ENCODE measurements at regions not wholly inside any gene's neighbourhood (a gene's known extent, or its start where the extent isn't known, plus 50 kb on each side); places are given as distances from the start of the nearest gene placed in this dataset.

DNA sequence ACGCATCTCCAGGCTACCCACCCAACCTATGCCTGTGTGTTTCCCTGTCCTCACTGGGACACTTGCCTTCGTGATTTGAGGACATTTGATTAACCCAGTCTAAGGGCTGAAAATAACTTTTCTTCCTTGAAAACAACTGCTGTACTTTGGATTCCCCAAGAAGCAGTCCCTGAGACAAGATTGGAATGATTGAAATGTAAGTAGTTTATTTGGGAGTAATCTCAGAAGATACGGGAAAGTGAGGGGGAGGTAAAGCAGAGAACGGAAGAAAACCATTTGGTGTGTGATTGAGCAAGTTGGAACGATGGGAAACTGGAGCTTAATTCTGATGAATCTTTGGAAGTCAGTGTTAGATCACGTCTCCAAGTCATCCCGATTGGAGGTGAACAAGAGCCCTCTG is 143.8 kb upstream of the LMCD1 start:
- DNase-seq (ENCODE audit: low read depth) = no peak

- no peak for DNase-seq (ENCODE audit: low read depth)
These were observed 142.5 kb upstream of the LMCD1 start for GRCh38 chr3:8359133-8359532.

- DNase-seq (ENCODE audit: low read depth) = no peak
These were observed 138.4 kb upstream of the LMCD1 start for GRCh38 chr3:8363200-8363599.

GRCh38 chr3:8365541-8365940 is 136.1 kb upstream of the LMCD1 start:
- no peak for DNase-seq (ENCODE audit: low read depth)

DNA sequence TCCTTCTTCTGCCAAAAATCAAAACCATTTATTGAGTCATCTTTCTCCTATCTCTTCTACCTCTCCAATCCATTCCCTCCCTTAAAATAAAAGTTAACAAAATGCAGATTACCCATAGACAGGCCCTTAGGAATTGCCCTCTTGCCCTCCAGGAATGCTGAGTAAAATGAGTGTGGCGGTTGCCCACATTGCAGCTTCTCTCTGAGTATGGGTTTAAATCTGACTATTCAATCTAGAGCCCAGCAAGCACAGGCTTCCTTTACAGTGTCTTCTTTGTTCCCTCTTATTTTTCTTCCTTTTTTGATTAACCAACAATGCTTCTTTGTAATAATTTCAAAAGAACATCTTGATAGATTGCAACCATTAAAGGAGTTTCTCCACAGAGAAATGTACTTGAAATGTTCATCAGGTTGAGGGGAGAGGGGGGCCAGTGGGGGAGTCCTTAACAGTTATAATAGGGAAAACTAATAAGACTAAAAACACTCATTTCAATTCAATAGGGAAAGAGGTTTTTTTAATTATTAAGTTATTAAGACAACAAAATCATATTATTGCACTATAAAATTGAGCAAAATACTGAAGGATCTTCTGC is 135.3 kb upstream of the LMCD1 start:
- no peak for DNase-seq (ENCODE audit: low read depth)

GRCh38 chr3:8368598-8368997 is 133.0 kb upstream of the LMCD1 start:
- DNase-seq (ENCODE audit: low read depth) = no peak

DNA sequence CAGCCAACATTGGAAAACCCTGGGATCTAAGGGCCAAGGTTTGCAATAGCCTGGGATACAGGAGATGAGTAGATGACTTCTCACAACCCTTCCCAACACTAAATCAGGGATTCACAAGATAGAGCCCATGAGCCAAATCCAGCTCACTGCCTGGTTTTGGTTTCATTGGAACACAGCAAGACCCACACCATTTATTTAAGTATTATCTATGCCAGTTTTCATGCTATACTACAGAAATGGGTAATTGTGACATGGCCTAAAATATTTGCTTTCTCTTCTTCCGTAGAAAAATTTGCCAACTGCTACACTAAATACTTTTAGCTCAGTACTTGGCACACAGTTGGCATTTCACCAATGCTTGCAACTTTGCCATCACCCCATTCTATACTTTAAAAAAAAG is 132.0 kb upstream of the LMCD1 start:
- no peak for DNase-seq (ENCODE audit: low read depth)

GRCh38 chr3:8371085-8371551 is 130.5 kb upstream of the LMCD1 start:
- no peak for DNase-seq (ENCODE audit: low read depth)

GRCh38 chr3:8371960-8372463 is 129.6 kb upstream of the LMCD1 start:
- no peak for DNase-seq (ENCODE audit: low read depth)

DNA sequence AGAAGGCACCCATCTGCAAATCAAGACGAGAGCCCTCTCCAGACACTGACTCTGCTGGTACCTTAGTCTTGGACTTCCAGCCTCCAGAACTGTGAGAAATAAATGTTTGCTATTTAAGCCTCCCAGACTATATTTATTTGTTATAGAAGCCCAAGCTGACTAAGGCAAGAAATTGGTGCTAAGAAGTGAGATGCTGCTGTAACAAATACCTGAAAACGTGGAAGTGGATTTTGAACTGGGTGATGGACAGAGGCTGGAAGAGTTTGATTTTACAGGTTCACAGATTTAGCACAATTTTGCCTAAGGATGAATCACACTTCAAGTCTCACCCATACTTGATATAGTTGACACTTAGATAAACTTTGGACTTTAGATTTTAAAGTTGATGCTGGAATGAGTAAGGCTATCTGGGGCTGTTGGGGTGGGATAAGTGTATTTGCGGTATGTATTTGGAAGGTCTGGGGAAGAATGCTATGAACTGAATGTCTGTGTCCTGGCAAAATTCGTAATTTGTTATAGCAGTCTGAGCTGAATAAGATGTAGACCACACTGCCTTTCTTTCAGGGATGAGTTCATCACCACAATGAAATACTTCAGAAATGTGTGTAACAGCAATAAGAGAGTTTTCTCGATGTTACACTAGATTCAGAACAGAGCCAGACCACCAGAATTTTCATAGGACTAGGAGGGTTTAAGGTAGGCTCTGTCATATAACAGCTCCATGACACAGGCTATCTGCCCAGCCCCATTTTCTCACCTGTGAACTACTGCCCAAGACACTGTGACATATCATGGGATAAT is 120.5 kb upstream of the LMCD1 start:
- DNase-seq (ENCODE audit: low read depth) = no peak

DNA sequence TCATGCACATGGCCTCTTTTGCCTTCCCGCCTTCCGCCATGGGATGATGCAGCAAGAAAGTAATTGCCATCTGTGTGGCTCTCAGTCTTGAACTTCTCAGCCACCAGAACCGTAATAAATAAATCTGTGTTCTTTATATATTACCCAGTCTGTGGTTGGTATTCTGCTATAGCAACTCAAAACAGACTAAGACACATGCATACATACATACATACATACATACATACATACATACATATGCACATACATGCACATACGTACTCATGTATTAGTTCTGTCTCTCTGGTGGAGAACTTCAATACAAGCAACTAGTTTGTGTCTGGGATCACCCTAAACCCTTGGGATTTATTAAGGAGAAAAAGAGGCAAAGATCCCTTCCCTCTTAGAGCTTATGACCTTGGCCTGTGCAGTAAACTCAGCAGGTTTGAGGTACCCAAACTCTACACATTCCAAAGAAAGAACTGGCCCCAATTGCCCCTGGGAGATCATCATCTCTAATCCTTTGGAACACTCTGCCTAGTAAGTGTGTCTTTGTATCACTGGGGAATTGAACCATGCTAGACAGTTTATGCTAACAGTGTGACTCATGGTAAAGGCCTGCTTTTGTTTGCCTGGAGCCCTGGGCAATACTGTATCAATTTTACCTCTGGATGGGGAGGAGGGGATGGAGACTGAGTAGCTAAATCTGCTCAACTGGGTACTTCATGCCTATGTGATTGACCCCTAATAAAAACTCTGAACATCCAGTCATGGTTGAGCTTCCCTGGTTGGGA is 115.6 kb upstream of the LMCD1 start:
- no peak for DNase-seq (ENCODE audit: low read depth)

- DNase-seq (ENCODE audit: low read depth) = no peak
These were observed 114.1 kb upstream of the LMCD1 start for GRCh38 chr3:8387571-8387970.

DNA sequence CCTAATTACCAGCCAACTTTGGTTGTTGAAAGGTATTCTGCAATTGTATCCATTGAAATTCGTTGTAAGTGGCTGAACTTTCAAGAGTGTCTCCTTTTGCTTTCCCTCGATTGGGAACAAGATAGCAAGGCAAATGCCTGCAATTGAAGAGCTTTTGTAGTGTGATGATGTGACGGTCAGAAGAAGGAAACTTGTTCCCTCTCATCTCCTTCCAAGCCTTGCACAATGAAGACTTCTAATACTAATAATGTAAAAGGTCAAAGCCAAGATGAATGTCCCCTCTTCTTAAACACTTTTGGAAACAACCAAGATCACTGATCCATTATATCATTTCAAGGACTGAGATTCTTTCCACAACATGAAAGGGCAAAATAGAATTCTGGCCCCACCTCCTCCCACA is 101.9 kb upstream of the LMCD1 start:
- no peak for DNase-seq (ENCODE audit: low read depth)

GRCh38 chr3:8400911-8401310 is 100.7 kb upstream of the LMCD1 start:
- no peak for DNase-seq (ENCODE audit: low read depth)

DNA sequence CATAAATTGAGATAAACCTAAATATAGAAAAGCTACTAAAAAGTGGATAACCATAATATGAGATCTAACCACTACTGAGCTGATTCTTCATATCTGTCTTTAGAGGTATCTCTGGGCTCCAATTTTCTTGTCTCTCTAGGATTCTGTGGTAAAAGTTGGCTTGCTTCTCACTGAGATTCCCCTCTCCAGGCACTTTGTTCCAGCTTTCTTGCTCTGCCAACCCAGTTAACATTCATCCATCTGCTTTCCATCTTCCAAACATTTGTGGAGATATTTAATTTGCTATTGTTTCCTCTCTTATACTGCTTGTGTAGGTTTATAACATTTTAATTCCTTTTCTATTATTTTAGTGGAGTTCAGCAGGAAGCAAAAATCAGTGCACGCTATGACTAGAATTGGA is 97.6 kb upstream of the LMCD1 start:
- no peak for DNase-seq (ENCODE audit: low read depth)

DNA sequence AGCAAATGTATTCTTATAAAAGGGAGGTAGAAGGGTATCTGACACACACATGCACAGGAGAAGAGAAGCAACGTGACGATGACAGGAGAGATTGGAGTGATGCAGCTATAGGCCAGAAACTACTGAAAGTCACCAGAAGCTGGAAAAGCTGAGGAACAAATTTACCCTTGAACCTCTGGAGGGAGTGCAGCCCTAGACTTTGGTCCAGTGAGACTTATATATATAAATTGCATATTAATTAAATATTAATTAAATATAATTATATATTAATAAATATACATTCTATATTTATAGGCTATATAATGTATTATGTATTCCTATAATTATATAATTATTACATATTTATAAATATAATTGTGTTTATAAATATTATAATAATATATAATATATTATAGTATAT is 96.5 kb upstream of the LMCD1 start:
- DNase-seq (ENCODE audit: low read depth) = no peak

DNA sequence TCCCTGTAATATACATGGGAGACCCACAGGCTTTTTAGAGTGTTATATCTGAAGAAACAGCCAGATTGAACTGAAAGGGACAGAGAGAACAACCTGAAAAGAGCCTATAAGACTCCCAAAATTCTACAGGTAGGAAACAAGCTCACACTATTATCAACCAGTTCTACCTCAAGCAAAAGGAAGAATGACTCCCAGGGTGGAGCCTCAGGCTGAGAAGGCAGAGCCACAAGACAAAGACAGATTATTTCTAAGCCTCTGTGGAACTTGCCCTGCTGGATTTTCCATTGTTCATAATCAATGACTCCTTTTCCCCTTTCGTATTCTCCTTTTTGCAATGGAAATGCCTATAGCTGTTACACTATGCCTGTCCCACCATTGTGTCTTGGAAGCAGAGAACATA is 95.1 kb upstream of the LMCD1 start:
- DNase-seq (ENCODE audit: low read depth) = no peak

DNA sequence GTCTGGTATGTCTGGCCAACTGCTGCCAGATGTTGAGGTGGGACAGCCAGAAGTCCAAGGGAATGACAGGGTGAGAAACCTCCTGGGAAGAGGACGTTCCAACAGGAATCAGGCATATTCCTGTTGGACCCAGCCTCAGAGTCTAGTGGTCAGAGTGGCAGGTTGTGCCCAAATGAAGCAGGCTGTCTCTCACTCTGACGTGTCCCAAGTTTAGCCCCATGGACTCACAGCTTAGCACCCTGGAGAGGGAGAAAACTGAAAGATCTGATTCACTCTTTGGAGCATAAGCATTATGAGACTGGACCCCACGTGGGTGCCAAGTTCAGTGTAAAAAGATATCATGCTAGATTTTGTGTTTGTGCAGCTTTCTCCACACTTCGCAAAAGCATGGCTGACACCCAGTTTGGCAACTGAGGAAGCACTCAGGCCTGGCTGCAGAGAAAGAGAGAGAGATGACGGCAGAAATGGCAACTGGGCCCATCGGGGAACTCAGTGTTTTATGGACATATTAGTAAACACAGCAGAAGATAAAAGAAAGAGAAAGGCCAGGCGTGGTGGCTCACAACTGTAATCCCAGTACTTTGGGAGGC is 88.2 kb upstream of the LMCD1 start:
- no peak for DNase-seq (ENCODE audit: low read depth)

DNA sequence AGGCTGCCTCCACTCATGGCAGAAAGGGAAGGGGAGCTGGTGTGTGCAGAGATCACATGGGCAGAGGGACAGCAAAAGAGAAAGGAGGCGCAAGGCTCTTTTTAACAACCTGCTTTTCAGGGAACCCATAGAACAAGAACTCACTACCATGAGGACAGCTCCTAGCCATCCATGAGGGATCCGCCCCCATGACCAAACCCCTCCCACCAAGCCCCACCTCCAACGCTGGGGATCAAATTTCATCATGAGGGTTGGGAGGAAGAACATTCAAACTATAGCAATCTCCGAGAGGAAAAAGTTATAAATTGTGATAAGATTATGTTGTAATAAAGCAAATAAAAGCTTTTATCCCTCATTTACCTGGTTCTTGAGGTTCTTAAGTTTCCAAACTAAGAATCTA is 84.7 kb upstream of the LMCD1 start:
- no peak for DNase-seq (ENCODE audit: low read depth)

DNA sequence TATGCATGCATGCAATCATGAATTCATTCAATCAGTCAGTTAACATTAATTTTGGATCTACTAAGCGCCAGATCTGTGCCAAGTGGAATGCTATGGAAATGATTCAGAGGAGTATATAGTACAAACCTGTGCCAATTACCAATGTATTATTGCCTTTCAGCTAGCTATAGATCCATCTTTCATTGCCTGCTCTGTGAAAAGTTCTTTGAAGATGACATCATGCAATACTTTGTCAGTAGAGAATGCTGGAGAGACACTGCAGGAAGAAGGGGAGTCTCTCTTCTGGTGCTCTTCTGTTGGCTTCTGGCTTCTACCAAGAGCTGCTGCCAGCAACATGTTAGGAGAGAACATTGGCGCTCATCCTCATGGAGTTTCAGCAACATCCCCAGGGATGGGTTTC is 81.0 kb upstream of the LMCD1 start:
- DNase-seq (ENCODE audit: low read depth) = no peak

DNA sequence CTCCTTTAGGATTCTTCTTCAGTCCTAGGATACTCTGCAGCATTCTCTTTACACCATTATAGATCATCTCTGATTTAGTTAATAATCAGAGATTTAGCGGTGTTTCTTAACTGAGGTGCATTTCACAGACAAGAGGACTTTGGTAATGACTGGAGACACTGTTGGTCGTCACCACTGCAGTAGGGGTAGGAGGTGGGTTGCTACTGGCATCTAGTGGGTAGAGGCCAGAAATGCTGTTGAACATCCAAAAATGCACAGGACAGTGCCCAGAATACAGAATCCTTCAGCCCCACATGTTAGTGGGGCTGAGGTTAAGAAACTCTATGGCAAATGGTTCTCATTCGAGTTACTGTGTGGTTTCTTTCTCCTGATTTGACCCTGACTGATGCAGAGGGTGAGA is 80.4 kb upstream of the LMCD1 start:
- no peak for DNase-seq (ENCODE audit: low read depth)

DNA sequence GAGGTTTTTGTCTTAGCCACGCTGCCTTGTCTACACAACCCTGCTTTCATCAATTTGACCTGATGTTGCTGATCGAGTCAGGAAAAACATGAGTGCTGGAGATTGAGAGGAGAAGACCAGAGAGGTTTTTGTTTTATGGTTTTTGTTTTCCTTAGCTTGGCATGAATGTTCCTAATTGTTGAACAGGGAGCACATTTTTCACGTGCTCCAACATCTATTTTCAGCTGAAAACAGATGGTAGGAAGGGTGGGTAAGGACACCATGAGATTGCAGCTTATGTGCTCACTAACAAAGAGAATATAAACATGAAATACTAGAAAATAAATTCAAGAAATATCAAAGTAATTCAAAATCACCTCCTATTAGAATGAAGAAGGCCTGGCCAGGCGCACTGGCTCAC is 79.9 kb upstream of the LMCD1 start:
- DNase-seq (ENCODE audit: low read depth) = no peak

DNA sequence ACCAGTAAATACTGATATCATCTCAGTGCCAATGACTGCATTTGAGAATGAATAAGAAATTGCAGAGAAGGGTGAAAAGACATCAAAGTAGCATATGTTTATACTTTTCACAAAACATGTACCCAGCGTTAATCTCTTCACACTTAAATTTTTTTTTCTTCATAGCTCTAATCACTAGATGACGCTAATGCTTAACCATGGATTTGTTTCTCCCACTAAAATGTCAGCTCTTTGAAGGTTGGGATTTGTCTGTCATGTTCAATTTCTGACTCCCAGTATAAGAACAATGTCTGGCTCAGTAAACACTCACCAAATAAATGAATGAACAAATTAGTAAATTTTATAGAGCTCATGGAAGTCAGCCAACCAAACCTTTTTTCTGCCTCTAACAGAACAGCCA is 78.3 kb upstream of the LMCD1 start:
- no peak for DNase-seq (ENCODE audit: low read depth)

Data from T follicular helper cell (primary cell).